Colonic mucosa (tissue), 4 donors: ENCODE measurements at regions not wholly inside any gene's neighbourhood (a gene's known extent, or its start where the extent isn't known, plus 50 kb on each side); places are given as distances from the start of the nearest gene placed in this dataset.

ENCODE experiments used
- DNase-seq: peaks from one replicate; pipeline ENCODE4 v3.0.0-alpha.2; 2020
- H3K27ac ChIP-seq: fragments of 200-600 bp; one replicate; pipeline ENCODE4 v1.8.0; 2021
- H3K27me3 ChIP-seq: fragments of 200-600 bp; one replicate; pipeline ENCODE4 v1.8.0; 2021
- H3K36me3 ChIP-seq: fragments of 200-600 bp; one replicate; pipeline ENCODE4 v1.8.0; 2021
- H3K4me1 ChIP-seq: fragments of 200-600 bp; one replicate; pipeline ENCODE4 v1.8.0; 2021; ENCODE audit warnings: mild to moderate bottlenecking
- H3K4me3 ChIP-seq: fragments of 200-600 bp; one replicate; pipeline ENCODE4 v1.8.0; 2021
- H3K9ac ChIP-seq, 2 donors: one replicate each; pipeline ENCODE4 v1.7.0; 2013; ENCODE audit warnings: control low read depth in 2 of 2, low read depth in 2 of 2, low read length in 2 of 2
- H3K9me3 ChIP-seq: fragments of 200-600 bp; one replicate; pipeline ENCODE4 v1.8.0; 2021
- intact Hi-C: fragments of 100-400 bp; cut with DNase I; formaldehyde crosslinking; loops from one replicate; pipeline ENCODE4 v1.14.1; 2022
- TF ChIP-seq, protein P1 (sequence below): fragments of 200-600 bp; IDR thresholded peaks from one replicate; pipeline ENCODE4 v1.8.0; 2022; ENCODE audit warnings: antibody characterized with exemption, mild to moderate bottlenecking
- donor health status: healthy.
- donor health status: DM: no; HTN: no; CAD: no.
- donor health status: DM: no; HTN: no; CAD: no.

DNA sequence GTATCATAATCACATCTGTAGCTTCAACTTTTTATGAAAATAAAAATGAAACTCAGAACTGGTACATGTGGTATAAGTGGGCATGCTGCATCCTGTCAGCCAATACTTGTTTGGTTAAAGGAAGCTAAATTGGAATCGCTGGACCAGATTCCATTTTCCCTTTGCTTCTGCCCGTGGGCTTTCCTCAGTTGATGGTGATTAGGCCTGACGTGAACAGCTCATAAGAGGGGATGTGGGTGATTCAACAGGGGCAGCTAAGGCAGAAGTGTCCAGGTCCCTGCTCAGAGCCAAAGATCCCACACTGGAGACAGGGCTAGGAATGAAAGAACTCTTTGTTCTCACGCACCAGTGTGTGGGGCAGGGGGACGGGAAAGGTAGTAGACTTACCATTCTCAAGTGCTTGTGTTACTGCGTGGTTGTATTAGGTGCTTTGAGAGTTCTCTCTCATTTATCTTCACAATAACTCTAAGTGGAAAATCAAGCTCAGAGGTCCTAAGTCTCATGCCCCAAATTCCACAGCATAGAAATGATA, 63.2 kb upstream of the GUCY1A1 start:
- intact Hi-C loops, result loop anchor here (2.0 kb wide), 1 partner anchor 31 kb away; no protein-coding TSS in a partner anchor
- DNase-seq, result no peak
- Histone ChIP-seq H3K9ac (no peak overlapping the region), H3K4me3 (no peak overlapping the region), H3K4me1 (no peaks in the 10 kb centered on the region), H3K27me3 (no peaks in the 10 kb centered on the region), H3K27ac (no peak overlapping the region), H3K9me3 (no peaks in the 10 kb centered on the region), H3K36me3 (no peaks in the 10 kb centered on the region)
- TF ChIP-seq, protein P1, sequence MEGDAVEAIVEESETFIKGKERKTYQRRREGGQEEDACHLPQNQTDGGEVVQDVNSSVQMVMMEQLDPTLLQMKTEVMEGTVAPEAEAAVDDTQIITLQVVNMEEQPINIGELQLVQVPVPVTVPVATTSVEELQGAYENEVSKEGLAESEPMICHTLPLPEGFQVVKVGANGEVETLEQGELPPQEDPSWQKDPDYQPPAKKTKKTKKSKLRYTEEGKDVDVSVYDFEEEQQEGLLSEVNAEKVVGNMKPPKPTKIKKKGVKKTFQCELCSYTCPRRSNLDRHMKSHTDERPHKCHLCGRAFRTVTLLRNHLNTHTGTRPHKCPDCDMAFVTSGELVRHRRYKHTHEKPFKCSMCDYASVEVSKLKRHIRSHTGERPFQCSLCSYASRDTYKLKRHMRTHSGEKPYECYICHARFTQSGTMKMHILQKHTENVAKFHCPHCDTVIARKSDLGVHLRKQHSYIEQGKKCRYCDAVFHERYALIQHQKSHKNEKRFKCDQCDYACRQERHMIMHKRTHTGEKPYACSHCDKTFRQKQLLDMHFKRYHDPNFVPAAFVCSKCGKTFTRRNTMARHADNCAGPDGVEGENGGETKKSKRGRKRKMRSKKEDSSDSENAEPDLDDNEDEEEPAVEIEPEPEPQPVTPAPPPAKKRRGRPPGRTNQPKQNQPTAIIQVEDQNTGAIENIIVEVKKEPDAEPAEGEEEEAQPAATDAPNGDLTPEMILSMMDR, result no peak

DNA sequence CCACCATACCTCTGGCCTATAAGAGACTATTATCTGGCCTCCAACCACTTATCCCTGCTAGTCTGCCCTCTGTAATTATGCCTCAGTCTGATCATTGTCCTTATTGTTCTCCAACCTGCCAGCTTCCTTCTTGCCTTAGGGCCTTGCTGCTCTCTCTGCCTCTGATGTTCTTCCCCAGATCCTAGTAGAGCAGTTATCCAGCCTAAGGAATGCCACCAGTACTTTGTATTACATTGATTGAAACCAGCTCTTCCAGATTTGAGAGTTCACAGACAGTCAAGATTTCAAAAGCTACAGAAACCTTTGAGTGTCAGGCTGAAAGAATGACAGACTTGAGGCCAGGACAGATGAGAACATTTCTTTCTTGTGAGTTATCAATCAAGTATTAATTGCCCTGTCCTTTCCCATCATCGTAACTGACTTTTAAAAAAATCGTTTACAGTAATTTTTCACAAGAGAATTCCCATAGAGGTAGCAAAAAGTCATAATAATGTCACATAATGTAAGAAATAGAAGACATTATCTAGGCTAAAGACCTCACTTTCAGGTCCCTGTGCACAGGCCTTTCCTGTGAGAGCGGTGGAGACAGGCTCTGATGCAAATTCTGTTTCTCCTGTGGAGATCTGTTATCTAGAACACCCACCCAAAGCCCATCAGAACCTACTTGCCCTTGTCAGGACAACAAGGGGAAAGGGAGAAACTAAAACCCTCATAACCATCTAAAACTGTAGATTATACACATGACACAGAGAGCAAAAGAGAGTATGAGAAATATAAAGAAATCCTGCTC, 64.1 kb upstream of the GUCY1A1 start:
- TF ChIP-seq, protein P1, result no peak
- no peaks in the 10 kb centered on the region for H3K9me3 ChIP-seq
- no peak overlapping the region for H3K4me3 ChIP-seq
- H3K9ac ChIP-seq, result no peak overlapping the region
- no peaks in the 10 kb centered on the region for H3K36me3 ChIP-seq
- no peaks in the 10 kb centered on the region for H3K27me3 ChIP-seq
- no peaks in the 10 kb centered on the region for H3K4me1 ChIP-seq
- H3K27ac ChIP-seq, result no peak overlapping the region
- intact Hi-C loops, result loop anchor here (2.0 kb wide), 1 partner anchor 30 kb away; no protein-coding TSS in a partner anchor
- no peak for DNase-seq

DNA sequence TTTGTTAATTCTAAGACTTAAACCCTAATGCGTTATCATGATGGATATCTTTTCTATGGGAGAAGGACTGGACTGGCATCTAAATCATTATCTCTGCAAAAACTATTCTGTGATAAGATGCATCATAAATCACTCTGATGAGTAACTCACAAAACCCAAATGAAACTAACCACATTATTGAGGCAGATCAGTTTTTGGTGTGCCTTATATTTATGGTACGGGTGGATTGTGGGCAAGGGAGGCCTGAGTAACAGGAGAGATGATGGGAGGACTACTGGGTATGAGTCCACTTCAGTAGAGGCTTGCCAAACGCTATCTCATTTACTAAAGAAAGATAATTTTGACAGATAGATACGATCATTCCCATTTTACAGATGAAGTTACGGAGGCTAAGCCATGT, 66.4 kb upstream of the GUCY1A1 start:
- Histone ChIP-seq H3K4me3 (no peak overlapping the region), H3K9me3 (no peaks in the 10 kb centered on the region), H3K4me1 (no peaks in the 10 kb centered on the region), H3K27me3 (no peaks in the 10 kb centered on the region), H3K27ac (no peak overlapping the region), H3K36me3 (no peaks in the 10 kb centered on the region), H3K9ac (no peak overlapping the region)
- DNase-seq, result no peak
- intact Hi-C loops, result no loop called here
- TF ChIP-seq, protein P1, result no peak

DNA sequence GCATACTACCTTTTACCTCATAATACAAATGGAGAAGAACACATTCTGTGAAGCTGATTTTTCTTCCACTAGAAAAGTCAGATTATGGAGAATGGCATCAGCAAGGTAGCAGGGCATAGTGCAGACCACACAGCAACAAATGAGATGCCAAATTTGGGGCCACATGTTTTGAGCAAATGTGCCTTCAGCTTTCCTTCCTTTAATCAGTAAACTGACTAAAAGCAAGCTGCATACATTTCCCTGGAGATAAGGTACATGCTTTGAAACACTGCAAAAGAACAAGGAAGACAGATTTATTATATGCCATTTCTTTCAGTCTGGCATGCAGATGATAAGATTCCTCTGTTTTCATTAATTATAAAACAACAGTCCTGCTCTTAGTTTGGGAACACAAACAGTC, 67.1 kb upstream of the GUCY1A1 start:
- no peak for DNase-seq
- H3K27me3 ChIP-seq, result no peaks in the 10 kb centered on the region
- no peak overlapping the region for H3K27ac ChIP-seq
- intact Hi-C loops, result no loop called here
- H3K9ac ChIP-seq, result no peak overlapping the region
- no peak overlapping the region for H3K4me3 ChIP-seq
- no peaks in the 10 kb centered on the region for H3K9me3 ChIP-seq
- TF ChIP-seq, protein P1, result no peak
- H3K36me3 ChIP-seq, result no peaks in the 10 kb centered on the region
- H3K4me1 ChIP-seq, result no peaks in the 10 kb centered on the region

DNA sequence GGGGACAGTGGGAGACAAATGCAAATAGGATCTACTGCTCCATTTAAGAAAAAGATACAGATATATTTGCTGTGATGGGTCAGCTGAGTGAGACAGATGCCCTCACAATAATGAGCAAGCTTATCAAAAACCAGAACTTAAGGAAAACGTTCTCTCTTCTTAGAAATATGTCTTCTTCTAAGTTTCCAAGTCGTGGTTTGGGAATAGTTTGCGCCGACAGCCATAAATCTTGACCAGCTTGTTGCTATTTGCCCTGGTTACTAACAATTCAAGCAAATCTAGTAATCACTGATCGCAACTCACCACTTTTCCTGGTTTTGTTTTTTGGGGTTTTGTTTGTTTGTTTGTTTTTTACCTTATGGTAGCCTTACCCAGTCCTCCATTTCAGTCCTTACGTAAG, 67.6 kb upstream of the GUCY1A1 start:
- no peaks in the 10 kb centered on the region for H3K27me3 ChIP-seq

More for the DNA sequence above, 67.6 kb upstream of the GUCY1A1 start:
- H3K4me3 ChIP-seq, result no peak overlapping the region
- TF ChIP-seq, protein P1, result no peak
- no peak for DNase-seq
- no peaks in the 10 kb centered on the region for H3K9me3 ChIP-seq
- H3K4me1 ChIP-seq, result no peaks in the 10 kb centered on the region
- intact Hi-C loops, result no loop called here
- H3K27ac ChIP-seq, result no peak overlapping the region
- H3K36me3 ChIP-seq, result no peaks in the 10 kb centered on the region
- H3K9ac ChIP-seq, result no peak overlapping the region
